ENCODE measurements at regions not wholly inside any gene's neighbourhood (a gene's known extent, or its start where the extent isn't known, plus 50 kb on each side); places are given as distances from the start of the nearest gene placed in this dataset.

GRCh38 chr12:92582475-92582874, 120.3 kb upstream of the PLEKHG7 start:
- DNase-seq (ENCODE audit: low read depth in 2 of 2), result no peak

- no peak for DNase-seq (ENCODE audit: low read depth in 2 of 2)
Measured at GRCh38 chr12:92581604-92582003, 121.2 kb upstream of the PLEKHG7 start.

- DNase-seq (ENCODE audit: low read depth in 2 of 2), result no peak
Measured at GRCh38 chr12:92574911-92575570, 127.7 kb upstream of the PLEKHG7 start.

GRCh38 chr12:92574051-92574783, 128.6 kb upstream of the PLEKHG7 start:
- DNase-seq (ENCODE audit: low read depth in 2 of 2), result no peak

GRCh38 chr12:92573104-92573503, 129.7 kb upstream of the PLEKHG7 start:
- no peak for DNase-seq (ENCODE audit: low read depth in 2 of 2)

DNA sequence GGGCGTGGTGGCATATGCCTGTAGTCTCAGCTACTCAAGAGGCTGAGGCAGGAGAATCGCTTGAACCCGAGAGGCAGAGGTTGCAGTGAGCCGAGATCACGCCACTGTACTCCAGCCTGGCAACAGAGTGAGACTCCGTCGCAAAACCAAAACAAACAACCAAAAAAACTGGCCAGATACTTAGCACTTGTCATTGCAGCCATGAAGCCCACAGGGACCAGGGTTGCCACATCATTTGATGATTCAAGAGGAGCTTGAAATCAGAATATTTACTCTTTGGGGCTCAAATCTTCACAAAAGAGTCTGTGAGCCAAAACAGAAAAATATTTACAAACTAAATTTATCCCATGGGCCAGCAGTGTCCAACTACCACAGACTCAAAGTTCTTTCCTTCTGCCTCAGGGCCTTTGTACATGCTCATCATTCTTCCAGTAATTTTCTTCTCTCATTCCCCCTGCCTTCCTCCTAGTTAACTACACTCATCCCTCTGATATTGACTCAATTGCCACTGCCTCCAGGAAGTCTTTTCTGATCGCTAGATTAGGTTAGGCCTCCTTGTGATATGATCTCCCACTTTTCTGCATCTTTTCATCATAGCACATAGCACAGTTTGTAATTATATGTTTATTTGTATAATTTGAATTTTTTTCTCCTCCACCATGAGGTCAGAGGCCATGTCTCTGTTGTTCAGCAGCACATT, 130.8 kb upstream of the PLEKHG7 start:
- no peak for DNase-seq (ENCODE audit: low read depth in 2 of 2)

GRCh38 chr12:92571169-92571568, 131.6 kb upstream of the PLEKHG7 start:
- DNase-seq (ENCODE audit: low read depth in 2 of 2), result no peak

- DNase-seq (ENCODE audit: low read depth in 2 of 2), result no peak
Measured at GRCh38 chr12:92570056-92570753, 132.6 kb upstream of the PLEKHG7 start.

GRCh38 chr12:92568691-92569090, 134.1 kb upstream of the PLEKHG7 start:
- DNase-seq (ENCODE audit: low read depth in 2 of 2), result no peak

- no peak for DNase-seq (ENCODE audit: low read depth in 2 of 2)
Measured at GRCh38 chr12:92566448-92567019, 136.3 kb upstream of the PLEKHG7 start.

DNA sequence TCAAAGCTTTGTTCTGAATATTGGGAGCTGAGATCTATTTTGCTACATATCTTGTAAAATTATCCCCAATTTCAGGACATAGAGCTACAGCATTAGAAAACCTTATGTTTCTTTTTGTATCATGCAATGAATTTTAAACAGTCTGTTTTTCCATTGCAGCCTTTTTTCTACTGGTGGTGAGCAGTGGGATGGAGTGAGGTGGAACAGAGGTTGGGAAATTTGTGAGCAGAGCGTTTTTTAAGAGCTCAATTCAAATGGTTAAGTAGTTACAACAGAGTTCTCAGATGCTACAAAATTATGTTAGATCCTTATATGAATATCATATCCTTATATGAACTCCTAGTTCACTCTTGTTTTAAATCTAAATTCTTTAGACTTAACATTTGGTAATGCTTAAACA, 139.0 kb upstream of the PLEKHG7 start:
- DNase-seq (ENCODE audit: low read depth in 2 of 2), result no peak

DNA sequence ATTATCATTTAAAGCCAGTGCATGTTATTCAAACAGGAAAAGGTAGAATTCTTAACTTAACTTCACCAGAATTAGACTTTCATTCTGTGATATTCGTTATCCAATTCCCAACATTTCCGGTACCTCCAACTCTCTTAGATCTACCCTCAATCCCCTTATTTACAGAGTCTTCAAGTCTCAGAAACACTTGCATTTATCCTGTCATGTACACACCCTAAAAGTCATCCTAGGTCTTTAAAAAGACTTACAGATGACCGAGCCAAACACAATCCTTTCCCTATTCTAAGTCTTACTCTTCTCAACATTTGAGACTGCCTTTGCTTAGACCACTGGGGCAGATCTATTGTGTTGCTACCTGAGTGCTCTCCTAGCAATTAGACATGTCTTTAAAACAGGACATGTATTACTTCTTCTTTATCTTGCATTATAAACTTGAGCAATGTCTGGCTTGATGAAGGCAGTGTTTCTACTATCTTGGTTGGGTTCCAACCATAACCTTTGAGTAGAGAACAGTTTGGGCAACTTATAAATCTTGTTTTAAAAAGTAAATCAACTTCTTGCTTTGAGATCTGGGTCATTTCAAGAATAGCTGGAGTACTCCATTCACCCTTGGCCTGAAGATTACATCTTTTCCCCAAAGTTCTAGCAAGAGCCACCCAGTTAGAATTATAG, 140.6 kb upstream of the PLEKHG7 start:
- no peak for DNase-seq (ENCODE audit: low read depth in 2 of 2)

- no peak for DNase-seq (ENCODE audit: low read depth in 2 of 2)
Measured at GRCh38 chr12:92561543-92561899, 141.3 kb upstream of the PLEKHG7 start.

DNA sequence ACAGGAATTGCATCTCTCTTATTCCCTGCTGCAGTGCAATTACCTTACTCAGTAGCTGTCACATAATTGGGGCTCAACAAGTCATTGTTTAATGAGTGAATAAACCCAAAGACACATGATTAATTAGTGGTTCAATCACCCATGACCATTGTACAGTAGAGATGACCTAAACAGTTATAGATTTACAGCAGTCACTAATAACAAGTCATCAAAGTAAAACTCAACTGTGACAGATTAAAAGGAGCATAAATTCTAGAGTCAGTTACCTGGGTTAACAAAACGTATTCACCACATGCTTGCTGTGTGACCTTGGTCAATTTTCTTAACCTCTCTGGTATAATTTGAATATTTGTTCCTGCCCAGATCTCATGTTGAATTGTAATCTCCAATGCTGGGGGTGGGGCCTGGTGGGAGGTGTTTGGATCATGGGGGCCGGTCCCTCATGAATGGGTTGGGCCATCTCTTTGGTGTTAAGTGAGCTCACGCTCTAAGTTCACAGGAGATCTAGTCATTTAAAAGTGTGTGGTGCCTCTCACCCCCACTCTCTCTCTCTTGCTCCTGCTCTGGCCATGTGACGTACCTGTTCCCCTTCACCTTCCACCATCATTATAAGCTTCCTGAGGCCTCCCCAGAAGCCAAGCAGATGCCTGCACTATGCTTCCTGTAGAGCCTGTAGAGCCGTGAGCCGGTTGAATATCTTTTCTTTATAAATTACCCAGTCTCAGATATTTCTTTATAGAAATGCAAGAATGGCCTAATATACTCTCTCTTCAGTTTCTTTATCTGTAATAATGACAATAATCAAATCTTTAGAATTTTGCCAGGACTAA, 141.9 kb upstream of the PLEKHG7 start:
- no peak for DNase-seq (ENCODE audit: low read depth in 2 of 2)

DNA sequence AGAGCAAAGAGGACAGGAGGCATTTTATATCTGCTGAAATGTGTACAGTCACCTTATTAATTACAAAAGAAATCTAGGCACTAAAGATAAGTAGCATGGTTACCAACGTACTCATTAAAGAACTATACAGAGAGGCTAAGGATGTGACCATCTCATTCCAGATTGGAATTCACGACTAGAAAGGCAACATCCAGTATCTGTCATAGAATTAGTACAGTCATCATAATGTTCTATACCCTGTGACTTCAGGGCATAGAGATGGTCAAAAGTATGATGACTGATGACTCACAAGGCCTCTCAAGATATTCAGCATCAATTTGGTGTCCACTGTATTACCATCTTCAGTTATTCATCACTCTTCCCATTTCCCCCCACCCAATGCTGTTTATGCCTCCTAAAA, 144.0 kb upstream of the PLEKHG7 start:
- no peak for DNase-seq (ENCODE audit: low read depth in 2 of 2)

- DNase-seq (ENCODE audit: low read depth in 2 of 2), result no peak
Measured at GRCh38 chr12:92558215-92558773, 144.5 kb upstream of the PLEKHG7 start.

DNA sequence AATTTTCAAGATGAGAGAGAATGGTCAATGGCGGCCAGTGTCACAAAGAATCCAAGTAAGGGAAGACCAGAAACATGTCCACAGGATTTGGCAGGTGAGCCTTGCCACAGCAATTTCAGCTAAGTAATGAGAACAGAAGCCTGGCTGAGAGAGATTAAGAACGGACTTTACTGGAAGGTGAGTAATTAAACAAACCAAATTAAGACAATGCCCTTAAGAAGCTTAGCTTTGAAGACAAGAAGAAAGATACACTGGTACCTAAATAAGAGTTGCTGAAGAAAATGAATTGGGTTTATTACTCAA, 145.4 kb upstream of the PLEKHG7 start:
- no peak for DNase-seq (ENCODE audit: low read depth in 2 of 2)

DNA sequence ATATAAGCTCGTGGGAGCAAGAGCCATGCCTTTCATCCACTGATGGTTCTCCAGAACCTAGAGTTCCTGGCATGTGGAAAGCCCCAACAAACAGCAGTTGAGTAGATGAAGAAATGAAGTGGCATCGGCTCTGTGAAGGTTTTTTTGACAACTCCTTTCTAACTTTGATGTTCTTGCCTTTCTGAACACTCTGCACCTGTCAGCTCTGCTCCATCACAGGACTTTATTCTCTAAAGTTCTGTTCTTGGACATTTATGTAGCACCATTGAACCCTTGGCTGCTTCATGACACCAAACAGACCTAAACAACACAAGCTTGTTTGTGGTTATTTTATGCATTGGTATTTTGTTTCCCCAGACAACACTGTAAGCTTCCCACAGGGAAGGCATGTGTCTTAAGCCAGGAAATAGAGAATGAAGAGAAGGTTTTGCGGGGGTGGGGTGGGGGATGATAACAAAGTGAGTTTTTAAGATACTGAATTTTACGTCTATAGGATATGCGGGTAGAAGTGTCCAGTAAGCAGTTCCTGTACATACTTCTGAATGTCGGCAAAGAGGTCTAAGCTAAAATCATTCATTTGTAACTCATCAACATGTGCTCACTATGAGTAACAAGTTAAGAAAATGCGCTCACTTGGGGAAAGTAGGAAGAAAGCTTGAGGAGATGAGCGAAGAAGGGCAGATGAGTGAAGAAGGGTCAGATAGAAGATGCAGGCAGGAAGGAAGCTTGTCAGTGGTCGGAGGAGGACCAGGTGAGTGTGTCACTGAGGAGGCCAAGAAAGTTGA, 146.0 kb upstream of the PLEKHG7 start:
- DNase-seq (ENCODE audit: low read depth in 2 of 2), result no peak

DNA sequence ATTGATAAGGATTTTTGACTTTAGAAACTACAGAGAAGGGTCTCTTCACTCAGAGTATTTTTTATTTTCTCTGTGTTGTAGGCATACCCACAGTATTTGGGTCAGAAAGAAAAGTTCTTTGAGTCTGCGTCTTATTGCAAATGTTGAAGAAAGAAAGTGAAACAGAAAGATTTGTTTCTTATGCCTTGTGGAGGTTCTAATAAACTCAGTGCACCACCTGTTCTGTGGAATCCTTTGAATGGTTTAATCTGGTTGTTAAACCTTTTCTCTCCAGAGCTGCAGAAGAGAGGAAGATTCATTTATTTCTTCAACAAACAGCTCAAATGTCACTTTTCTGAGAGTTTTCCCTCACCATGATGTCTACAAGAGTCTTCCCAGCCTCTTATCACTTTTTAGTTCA, 146.6 kb upstream of the PLEKHG7 start:
- no peak for DNase-seq (ENCODE audit: low read depth in 2 of 2)
